ENCODE measurements at regions not wholly inside any gene's neighbourhood (a gene's known extent, or its start where the extent isn't known, plus 50 kb on each side); places are given as distances from the start of the nearest gene placed in this dataset.

DNA sequence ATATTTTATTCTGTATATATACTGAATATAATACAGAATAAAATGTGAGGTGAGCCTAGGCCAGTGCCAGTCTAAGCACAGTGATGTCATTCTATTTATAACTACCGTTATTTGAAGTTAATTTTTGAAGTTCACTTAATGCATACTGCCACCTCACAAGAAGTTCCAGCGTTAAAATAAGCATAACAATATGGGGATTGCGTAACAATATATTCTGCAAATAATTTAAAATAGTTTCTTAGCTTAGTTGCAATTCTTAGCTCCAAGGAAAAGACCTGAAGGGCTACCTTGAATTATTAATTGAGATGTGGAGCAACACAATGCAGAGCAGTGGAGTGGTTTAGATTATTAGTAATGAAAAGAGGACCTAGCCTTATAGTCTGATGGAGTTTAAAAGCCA, 390.5 kb upstream of the ROBO1 start:
- TF ChIP-seq, protein P1, sequence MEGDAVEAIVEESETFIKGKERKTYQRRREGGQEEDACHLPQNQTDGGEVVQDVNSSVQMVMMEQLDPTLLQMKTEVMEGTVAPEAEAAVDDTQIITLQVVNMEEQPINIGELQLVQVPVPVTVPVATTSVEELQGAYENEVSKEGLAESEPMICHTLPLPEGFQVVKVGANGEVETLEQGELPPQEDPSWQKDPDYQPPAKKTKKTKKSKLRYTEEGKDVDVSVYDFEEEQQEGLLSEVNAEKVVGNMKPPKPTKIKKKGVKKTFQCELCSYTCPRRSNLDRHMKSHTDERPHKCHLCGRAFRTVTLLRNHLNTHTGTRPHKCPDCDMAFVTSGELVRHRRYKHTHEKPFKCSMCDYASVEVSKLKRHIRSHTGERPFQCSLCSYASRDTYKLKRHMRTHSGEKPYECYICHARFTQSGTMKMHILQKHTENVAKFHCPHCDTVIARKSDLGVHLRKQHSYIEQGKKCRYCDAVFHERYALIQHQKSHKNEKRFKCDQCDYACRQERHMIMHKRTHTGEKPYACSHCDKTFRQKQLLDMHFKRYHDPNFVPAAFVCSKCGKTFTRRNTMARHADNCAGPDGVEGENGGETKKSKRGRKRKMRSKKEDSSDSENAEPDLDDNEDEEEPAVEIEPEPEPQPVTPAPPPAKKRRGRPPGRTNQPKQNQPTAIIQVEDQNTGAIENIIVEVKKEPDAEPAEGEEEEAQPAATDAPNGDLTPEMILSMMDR (IDR thresholded peaks at IDR 0.05), result no peak
- TF ChIP-seq POLR2AphosphoS5 (IDR thresholded peaks at IDR 0.05) (no peak), POLR2A (IDR thresholded peaks at IDR 0.05) (no peak)

All from prostate gland (tissue), 2 donors.